SJCRH30 (cell line): ENCODE measurements at regions not wholly inside any gene's neighbourhood (a gene's known extent, or its start where the extent isn't known, plus 50 kb on each side); places are given as distances from the start of the nearest gene placed in this dataset.

ENCODE experiments used
- DNase-seq, 2 experiments: peaks; one replicate each; pipeline ENCODE4 v3.0.0-alpha.2; 2015 to 2020
- H3K27ac ChIP-seq: fragments of 250-450 bp; sonication (Bioruptor Pico); 2 replicates; pipeline ENCODE4 v1.5.1; 2020; ENCODE audit warnings: mild to moderate bottlenecking, moderate library complexity
- H3K27me3 ChIP-seq: fragments of 250-450 bp; sonication (Bioruptor Pico); 2 replicates; pipeline ENCODE4 v1.5.1; 2020; ENCODE audit warnings: mild to moderate bottlenecking, moderate library complexity
- H3K36me3 ChIP-seq: fragments of 250-450 bp; sonication (Bioruptor Pico); 2 replicates; pipeline ENCODE4 v1.5.1; 2020; ENCODE audit warnings: mild to moderate bottlenecking, moderate library complexity
- H3K4me1 ChIP-seq: fragments of 250-450 bp; sonication (Bioruptor Pico); 2 replicates; pipeline ENCODE4 v1.5.1; 2020; ENCODE audit warnings: mild to moderate bottlenecking, moderate library complexity
- H3K4me3 ChIP-seq: fragments of 250-450 bp; sonication (Bioruptor Pico); 2 replicates; pipeline ENCODE4 v1.5.1; 2020; ENCODE audit warnings: mild to moderate bottlenecking, moderate library complexity
- H3K9me3 ChIP-seq: fragments of 250-450 bp; sonication (Bioruptor Pico); replicated peaks from 2 replicates; pipeline ENCODE4 v1.5.1; 2020; ENCODE audit warnings: mild to moderate bottlenecking, moderate library complexity

DNA sequence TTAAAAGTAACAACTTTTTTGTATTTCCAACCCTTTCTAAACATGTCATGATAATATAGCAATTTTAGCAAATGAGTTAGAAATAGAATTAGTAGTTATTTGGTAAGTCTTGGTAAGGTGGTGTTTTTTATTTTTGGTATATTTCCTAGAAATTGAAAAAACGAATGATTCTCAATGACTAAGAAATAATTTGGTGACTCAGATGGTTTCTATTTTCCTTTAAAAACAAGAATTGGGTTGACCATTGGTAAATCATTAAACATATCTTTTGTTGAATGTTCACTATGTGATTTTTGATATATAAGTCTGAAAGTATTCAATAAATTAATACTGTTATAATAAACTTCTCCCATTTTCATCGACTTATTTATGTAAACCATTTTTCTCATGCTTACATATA is 206.2 kb upstream of the BANK1 start:
- H3K27me3 ChIP-seq = no peaks in the 10 kb centered on the region
- H3K4me1 ChIP-seq = no peaks in the 10 kb centered on the region
- H3K9me3 ChIP-seq = 0 out of 2 replicates have a peak, but pooled peaks cover 2% of the 10 kb centered on the region
- no peaks in the 10 kb centered on the region; the same call in 1 of the 2 replicates for H3K36me3 ChIP-seq
- H3K27ac ChIP-seq = no peak overlapping the region
- DNase-seq = no peak
- no peak overlapping the region for H3K4me3 ChIP-seq

DNA sequence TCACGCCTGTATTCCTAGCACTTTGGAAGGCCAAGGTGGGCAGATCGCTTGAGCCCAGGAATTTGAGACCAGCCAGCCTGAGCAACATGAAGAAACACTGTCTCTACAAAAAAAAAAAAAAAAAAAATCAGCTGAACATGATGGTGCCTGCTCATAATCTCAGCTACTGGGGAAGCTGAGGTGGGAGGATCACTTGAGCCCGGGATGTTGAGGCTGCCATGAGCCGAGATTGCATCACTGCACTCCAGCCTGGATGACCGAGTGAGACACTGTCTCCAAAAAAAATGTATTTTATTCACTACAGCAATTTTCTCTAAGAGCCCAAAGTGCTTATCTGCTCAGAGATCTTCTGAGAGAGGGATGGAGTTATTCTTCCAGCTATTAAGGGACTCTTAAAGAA is 215.8 kb upstream of the PPP3CA start:
- Histone ChIP-seq H3K27me3 (no peaks in the 10 kb centered on the region), H3K36me3 (no peaks in the 10 kb centered on the region), H3K4me3 (no peak overlapping the region), H3K4me1 (no peaks in the 10 kb centered on the region), H3K27ac (no peak overlapping the region), H3K9me3 (no peaks in the 10 kb centered on the region)
- DNase-seq = no peak

DNA sequence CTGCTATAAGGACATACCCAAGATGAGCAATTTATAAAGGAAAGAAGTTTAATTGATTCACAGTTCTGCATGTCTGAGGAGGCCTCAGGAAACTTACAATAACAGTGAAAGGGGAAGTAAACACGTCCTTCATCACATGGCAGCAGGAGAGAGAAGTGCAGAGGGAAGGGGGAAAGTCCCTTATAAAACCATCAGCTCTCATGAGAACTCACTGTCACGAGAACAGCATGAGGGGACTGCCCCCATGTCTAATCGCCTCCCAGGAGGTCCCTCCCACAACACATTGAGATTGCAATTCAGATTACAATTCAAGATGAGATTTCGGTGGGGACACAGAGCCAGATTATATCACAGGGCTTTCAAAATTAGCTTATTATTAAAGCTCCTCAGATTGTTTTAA is 209.5 kb upstream of the PPP3CA start:
- H3K4me3 ChIP-seq = no peak overlapping the region
- H3K27me3 ChIP-seq = no peaks in the 10 kb centered on the region
- no peak for DNase-seq
- H3K9me3 ChIP-seq = 0 out of 2 replicates have a peak, but pooled peaks cover 3% of the 10 kb centered on the region
- H3K36me3 ChIP-seq = no peaks in the 10 kb centered on the region
- H3K27ac ChIP-seq = no peak overlapping the region
- no peaks in the 10 kb centered on the region for H3K4me1 ChIP-seq

DNA sequence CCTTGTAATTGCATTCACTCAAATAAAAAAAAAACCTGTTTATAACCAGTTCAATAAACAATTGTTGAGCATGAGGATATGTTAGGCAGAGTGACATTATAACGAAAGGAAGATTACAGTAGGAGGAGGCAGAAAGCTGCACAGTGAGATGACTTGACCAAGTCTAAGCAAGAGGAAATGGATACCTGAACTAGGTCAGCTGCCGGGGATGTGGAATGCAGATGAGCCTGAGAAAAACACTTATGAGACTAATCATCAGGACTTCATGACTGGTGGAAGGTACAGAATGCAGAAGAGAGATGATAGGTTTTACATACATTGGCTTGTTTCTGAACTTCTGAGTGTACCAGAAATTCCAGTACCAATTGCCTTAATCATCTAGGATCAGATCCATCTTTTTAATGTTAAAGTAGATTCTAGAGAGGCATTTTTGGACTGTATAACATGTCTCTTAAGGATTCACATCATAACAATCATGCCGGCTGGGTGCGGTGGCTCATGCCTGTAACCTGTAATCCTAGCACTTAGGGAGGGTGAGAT is 208.1 kb upstream of the PPP3CA start:
- Histone ChIP-seq H3K27me3 (no peaks in the 10 kb centered on the region), H3K9me3 (0 out of 2 replicates have a peak, but pooled peaks cover 3% of the 10 kb centered on the region), H3K27ac (no peak overlapping the region), H3K4me1 (no peaks in the 10 kb centered on the region), H3K36me3 (no peaks in the 10 kb centered on the region), H3K4me3 (no peak overlapping the region)
- DNase-seq = no peak

DNA sequence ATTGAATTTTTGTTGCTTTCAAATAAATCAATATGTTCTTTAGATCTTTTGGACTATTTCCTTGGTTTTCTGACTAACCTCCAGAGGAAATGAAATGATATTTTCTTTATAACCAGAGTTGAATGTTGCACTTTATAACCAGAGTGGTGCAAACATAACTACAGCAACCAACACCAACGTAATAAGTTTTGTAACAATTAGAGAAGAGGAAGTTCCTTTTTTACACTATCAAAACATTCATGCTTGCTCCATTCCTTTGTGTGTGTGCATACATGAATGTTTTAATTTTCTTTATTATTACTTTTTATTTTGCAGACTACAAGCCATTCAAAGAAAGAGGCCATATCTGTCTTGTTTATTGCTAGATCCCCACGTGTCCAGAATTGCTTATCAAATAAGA is 193.0 kb upstream of the PPP3CA start:
- no peaks in the 10 kb centered on the region for H3K4me1 ChIP-seq
- H3K9me3 ChIP-seq = no peaks in the 10 kb centered on the region
- H3K4me3 ChIP-seq = no peak overlapping the region
- no peak overlapping the region for H3K27ac ChIP-seq
- H3K27me3 ChIP-seq = no peaks in the 10 kb centered on the region; the same call in 1 of the 2 replicates
- DNase-seq = no peak
- H3K36me3 ChIP-seq = no peaks in the 10 kb centered on the region

DNA sequence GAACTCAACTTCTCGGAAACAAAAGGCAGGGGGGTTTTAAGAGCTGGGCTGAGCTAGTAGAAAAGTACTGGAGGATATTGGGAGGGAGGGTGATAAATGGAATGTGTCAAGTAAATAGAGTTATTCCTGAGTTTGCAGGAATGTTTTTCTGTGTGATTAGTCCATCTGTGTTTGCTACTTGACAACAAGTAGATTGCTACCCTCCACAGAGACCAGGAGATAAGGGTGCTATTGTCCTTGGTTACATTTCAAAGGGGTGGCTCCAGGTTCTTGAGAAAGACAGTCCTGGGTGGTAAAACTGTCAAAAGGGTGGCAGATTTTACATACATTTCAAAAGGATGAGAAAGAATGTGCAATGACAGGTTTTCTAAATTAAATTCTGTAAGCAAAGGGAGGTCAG is 181.2 kb upstream of the PPP3CA start:
- Histone ChIP-seq H3K4me3 (no peak overlapping the region), H3K9me3 (no peaks in the 10 kb centered on the region), H3K36me3 (no peaks in the 10 kb centered on the region), H3K4me1 (no peaks in the 10 kb centered on the region), H3K27ac (no peak overlapping the region), H3K27me3 (no peaks in the 10 kb centered on the region)
- no peak for DNase-seq

DNA sequence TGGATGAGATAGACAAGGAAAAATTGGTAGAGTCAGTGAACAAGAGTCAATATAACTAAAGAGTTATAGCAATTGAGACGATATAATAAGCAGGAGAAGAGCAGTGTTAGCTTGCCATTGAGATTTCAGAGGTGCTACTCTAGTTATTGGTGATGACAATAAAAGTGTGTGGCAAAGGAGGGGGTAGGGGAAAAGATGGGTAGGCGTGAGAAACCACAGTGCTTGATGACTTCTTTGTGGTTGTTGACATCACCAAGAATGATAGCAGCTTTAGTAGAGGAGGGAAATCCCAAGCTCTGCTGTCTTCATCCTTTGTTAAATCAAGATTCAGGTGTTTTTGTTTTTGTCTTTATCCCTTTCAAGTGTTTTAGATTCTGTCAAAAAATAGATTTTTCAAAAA is 179.9 kb upstream of the PPP3CA start:
- no peaks in the 10 kb centered on the region for H3K36me3 ChIP-seq
- DNase-seq = no peak
- H3K27me3 ChIP-seq = no peaks in the 10 kb centered on the region
- H3K4me1 ChIP-seq = no peaks in the 10 kb centered on the region
- no peak overlapping the region for H3K4me3 ChIP-seq
- H3K27ac ChIP-seq = no peak overlapping the region
- H3K9me3 ChIP-seq = no peaks in the 10 kb centered on the region

DNA sequence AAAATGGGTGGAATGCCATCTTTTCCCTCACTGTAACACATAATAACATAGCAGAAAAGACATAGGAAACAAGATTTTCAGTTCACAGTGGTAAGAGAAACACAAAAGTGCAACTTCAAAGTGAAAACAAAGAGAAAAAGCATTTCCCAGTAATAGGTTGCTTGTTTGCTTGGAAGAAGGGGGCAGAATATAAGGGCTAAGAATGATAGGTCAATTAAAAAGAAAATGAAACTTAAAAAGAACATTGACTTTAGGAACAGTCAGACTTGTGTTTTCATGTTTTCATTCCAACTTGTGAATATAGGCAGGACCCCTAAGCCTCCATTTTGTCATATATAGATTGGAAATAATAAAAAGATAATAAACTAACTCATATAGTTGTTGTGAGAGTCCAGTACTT is 168.2 kb upstream of the PPP3CA start:
- H3K27ac ChIP-seq = no peak overlapping the region
- no peaks in the 10 kb centered on the region for H3K27me3 ChIP-seq
- H3K9me3 ChIP-seq = no peaks in the 10 kb centered on the region
- H3K4me1 ChIP-seq = no peaks in the 10 kb centered on the region
- H3K4me3 ChIP-seq = no peak overlapping the region
- H3K36me3 ChIP-seq = no peaks in the 10 kb centered on the region
- DNase-seq = no peak

DNA sequence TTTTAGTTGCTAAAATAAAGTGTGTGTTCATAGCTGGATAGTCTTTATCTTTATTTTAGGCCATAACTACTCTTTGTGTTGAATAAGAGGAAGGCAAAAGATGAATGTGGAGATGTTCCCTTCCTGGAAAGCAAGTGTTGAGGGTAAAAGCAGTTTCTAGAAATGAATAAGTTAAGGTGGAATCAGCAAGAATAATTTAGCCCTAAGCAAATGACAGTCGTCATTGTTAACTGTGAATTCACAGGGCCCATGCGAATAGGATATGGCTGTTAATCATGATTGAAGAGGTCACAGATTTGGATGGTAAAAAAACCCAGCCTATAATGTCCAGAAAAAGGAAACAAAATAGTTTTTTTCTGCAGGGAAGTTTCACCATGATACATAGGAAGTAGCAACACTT is 167.8 kb upstream of the PPP3CA start:
- Histone ChIP-seq H3K4me1 (no peaks in the 10 kb centered on the region), H3K4me3 (no peak overlapping the region), H3K36me3 (no peaks in the 10 kb centered on the region), H3K9me3 (no peaks in the 10 kb centered on the region), H3K27ac (no peak overlapping the region), H3K27me3 (no peaks in the 10 kb centered on the region)
- DNase-seq = no peak

DNA sequence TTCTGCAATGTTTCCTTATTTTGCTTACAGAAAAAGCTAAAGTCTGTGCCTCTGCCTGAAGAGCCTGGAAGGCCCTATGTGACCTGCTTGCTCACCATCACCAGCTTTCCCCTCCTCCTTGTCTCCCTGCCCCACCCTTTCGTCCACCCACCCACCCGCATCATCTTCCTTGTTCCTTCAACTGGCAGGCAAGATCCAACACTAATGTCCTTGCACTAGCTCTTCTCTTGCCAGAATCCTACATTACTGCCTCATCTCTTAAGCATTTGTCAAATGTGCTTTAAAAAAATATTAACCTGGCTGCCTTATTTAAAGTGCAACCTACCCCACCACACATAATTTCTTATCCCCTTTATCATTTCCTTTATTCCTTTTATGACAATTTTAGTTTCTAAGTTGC is 165.1 kb upstream of the PPP3CA start:
- Histone ChIP-seq H3K4me1 (no peaks in the 10 kb centered on the region), H3K27me3 (no peaks in the 10 kb centered on the region), H3K36me3 (no peaks in the 10 kb centered on the region), H3K9me3 (no peaks in the 10 kb centered on the region), H3K4me3 (no peak overlapping the region), H3K27ac (no peak overlapping the region)
- no peak for DNase-seq

DNA sequence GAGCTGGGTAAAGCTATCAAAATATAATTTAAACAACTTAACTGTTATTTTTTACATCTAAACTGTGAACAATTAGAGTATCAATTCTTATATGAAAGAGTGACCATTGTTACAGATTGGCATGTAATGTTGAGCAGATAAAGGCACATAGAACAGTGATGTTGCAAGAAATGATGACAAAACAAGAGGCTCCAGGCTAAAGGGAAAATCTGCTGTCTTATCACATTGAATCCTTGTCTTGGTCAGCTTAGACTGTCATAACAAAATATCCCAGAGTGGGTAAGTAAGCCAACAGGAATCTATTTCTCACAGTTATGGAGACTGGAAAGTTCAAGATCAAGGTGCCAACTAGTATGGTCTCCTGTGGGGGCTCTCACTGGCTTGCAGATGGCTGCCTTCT is 154.1 kb upstream of the PPP3CA start:
- no peaks in the 10 kb centered on the region for H3K4me1 ChIP-seq
- H3K27ac ChIP-seq = no peak overlapping the region
- no peaks in the 10 kb centered on the region for H3K9me3 ChIP-seq
- H3K36me3 ChIP-seq = no peaks in the 10 kb centered on the region
- H3K27me3 ChIP-seq = no peaks in the 10 kb centered on the region
- no peak for DNase-seq
- H3K4me3 ChIP-seq = no peak overlapping the region

DNA sequence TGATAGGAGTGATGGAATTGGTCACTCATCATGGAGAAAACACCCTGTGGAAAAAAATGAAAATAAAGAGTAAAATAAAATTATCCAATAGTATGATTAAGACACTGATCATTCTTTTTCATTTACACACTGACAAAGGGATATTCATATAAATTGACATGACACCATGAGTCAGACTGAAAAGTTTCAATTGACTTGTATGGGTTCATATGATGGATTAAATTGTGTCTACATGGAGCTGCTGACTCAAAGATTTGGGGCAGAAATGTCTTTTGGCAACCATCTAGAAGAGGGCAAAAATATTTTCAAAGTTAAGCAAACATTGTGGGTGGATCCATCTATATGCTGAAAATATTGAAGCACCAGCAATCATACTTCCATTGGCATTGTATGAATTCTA is 153.4 kb upstream of the PPP3CA start:
- Histone ChIP-seq H3K27ac (no peak overlapping the region), H3K9me3 (no peaks in the 10 kb centered on the region), H3K4me1 (no peaks in the 10 kb centered on the region), H3K36me3 (no peaks in the 10 kb centered on the region), H3K4me3 (no peak overlapping the region), H3K27me3 (no peaks in the 10 kb centered on the region)
- no peak for DNase-seq

DNA sequence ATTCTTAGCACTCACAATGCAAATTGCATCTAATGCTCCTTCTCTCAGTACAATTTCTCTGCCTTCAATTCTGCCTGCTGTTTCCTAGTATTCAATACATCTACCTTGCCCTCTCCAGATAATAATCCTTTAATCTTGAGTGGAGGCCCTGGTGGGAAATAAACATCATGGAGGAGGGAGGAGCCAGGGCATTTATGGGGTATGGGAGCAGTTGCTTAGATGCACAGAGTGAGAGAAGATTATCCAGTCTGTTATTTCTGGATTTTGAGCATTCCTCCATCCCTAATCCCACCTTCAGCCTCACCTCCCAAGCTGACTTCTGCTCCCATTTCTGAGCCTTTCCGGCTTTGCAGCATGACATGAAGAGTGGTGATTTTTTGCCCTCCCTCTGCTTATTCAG is 127.9 kb upstream of the PPP3CA start:
- Histone ChIP-seq H3K9me3 (no peaks in the 10 kb centered on the region), H3K27ac (no peak overlapping the region), H3K4me1 (no peaks in the 10 kb centered on the region), H3K27me3 (no peaks in the 10 kb centered on the region), H3K4me3 (no peak overlapping the region), H3K36me3 (no peaks in the 10 kb centered on the region)
- DNase-seq = peak in 1 of 2 experiments; percentile 4

DNA sequence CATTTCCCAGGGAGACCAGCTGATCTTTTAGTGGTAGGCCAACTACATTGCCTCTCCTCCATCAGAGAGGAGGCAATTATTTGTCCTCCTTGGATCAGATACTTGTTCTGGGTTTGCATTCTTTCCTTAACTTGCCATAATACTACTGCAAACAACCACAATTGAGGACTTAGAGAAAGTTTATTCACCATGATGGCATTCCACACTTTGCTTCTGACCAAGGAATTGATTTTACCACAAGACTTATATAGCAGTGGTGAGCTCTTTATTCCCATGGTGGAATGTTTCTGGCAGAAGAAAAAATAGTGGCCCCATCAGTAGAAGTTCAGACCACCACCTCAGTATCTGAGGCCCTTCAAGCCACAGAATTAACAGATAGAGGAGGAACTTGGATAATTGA is 123.9 kb upstream of the PPP3CA start:
- no peak for DNase-seq
- Histone ChIP-seq H3K4me3 (no peak overlapping the region), H3K4me1 (no peaks in the 10 kb centered on the region), H3K9me3 (no peaks in the 10 kb centered on the region), H3K27me3 (no peaks in the 10 kb centered on the region), H3K36me3 (no peaks in the 10 kb centered on the region), H3K27ac (no peak overlapping the region)

DNA sequence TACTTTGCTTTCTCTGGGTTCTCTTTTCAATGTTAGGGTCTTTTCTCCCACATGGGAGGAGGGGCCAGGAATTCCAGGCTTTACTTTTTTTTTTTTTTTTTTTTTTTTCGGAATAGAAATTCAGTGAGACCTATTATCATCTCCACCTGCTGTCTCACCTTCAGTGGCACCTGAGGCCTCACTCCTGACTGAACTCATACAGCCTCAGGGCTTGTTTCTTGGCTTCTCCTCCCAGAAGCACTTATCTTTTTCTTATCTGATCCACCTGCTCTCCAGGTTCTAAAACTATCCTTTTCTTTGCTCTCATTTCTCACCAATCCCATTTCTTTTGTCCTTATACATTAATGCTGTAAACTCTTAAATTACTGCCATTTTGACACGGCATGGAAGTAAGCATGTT is 117.3 kb upstream of the PPP3CA start:
- Histone ChIP-seq H3K4me1 (no peaks in the 10 kb centered on the region), H3K27ac (no peak overlapping the region), H3K4me3 (no peak overlapping the region), H3K27me3 (no peaks in the 10 kb centered on the region), H3K36me3 (no peaks in the 10 kb centered on the region), H3K9me3 (no peaks in the 10 kb centered on the region)
- no peak for DNase-seq

DNA sequence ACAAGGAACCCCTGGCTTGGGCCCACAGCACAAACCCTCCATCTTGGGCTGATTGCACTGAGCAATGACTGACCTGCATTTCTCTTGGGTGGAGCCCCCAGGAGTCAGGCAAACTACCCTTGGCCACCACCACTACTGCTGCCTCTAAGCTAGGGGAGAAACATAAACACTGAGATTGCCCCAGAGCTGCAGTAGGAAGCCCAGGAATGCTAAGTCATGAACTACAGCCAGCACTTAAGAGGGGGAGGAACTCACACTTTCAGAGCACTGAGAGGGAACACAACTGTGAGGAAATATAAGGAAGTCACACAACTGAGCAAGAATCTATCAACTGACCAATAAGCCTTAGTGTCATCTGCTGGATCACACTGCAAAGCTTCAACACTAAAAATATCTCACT is 111.6 kb upstream of the PPP3CA start:
- Histone ChIP-seq H3K9me3 (no peaks in the 10 kb centered on the region; the same call in 1 of the 2 replicates), H3K4me1 (no peaks in the 10 kb centered on the region), H3K27ac (no peak overlapping the region), H3K27me3 (no peaks in the 10 kb centered on the region), H3K36me3 (no peaks in the 10 kb centered on the region), H3K4me3 (no peak overlapping the region)
- no peak for DNase-seq
